PC-9 (cell line): ENCODE measurements at regions not wholly inside any gene's neighbourhood (a gene's known extent, or its start where the extent isn't known, plus 50 kb on each side); places are given as distances from the start of the nearest gene placed in this dataset.
"Not testable (repeated sequence)": the region's sequence is repeated elsewhere in the genome, so short reads cannot be mapped to it uniquely, and the experiment has no call there.

Source experiments
- BruUV-seq: library from RNA; stranded (reverse); fragments of 400-500 nt; replicated peaks from 2 replicates; lab custom pipeline; 2021; lab: Mats Ljungman, UMichigan
- CTCF ChIA-PET: fragments of 300-600 bp; sonication (Branson Sonifier 250); formaldehyde crosslinking; loops from one replicate; lab custom pipeline; 2022; ENCODE audit warnings: antibody characterized with exemption; lab: Charles Lee
- POLR2A ChIA-PET: fragments of 300-600 bp; sonication (Branson Sonifier 250); formaldehyde crosslinking; loops from one replicate; lab custom pipeline; 2022; ENCODE audit warnings: antibody characterized with exemption; ENCODE audit not compliant: unreplicated experiment; lab: Charles Lee
- DNase-seq, 2 experiments: peaks; one replicate each; pipeline versions ENCODE4 v3.0.0 to v3.0.0-alpha.2; 2015 to 2022; ENCODE audit warnings: mixed read lengths in 1 of 2
- H2AFZ ChIP-seq: fragments of 200-600 bp; sonication (generic); 2 replicates; pipeline ENCODE4 v1.8.1; 2017; ENCODE audit warnings: antibody characterized with exemption
- H3F3A ChIP-seq: fragments of 200-600 bp; sonication (generic); 2 replicates; pipeline ENCODE4 v1.8.1; 2017; ENCODE audit warnings: antibody characterized with exemption, mild to moderate bottlenecking, low read depth; ENCODE audit not compliant: insufficient read depth
- H3K27ac ChIP-seq: fragments of 200-600 bp; sonication (generic); 2 replicates; pipeline ENCODE4 v1.6.1; 2016; ENCODE audit warnings: mixed run types
- H3K27me3 ChIP-seq: fragments of 200-600 bp; sonication (generic); 2 replicates; pipeline ENCODE4 v1.6.1; 2016; ENCODE audit warnings: low read depth, mixed run types; ENCODE audit not compliant: insufficient read depth
- H3K36me3 ChIP-seq: fragments of 200-600 bp; sonication (generic); 2 replicates; pipeline ENCODE4 v1.6.1; 2016; ENCODE audit warnings: low read depth, mixed run types
- H3K4me1 ChIP-seq: fragments of 200-600 bp; sonication (generic); replicated peaks from 2 replicates; pipeline ENCODE4 v1.6.1; 2016; ENCODE audit warnings: mixed run types; ENCODE audit not compliant: insufficient read depth
- H3K4me2 ChIP-seq: fragments of 200-600 bp; sonication (generic); 2 replicates; pipeline ENCODE4 v1.6.1; 2017; ENCODE audit warnings: mixed run types
- H3K4me3 ChIP-seq: fragments of 200-600 bp; sonication (generic); 2 replicates; pipeline ENCODE4 v1.6.1; 2016; ENCODE audit warnings: mixed run types
- H3K79me2 ChIP-seq: fragments of 200-600 bp; sonication (generic); 2 replicates; pipeline ENCODE4 v1.6.1; 2017; ENCODE audit warnings: low read depth, mixed run types
- H3K9me2 ChIP-seq: fragments of 200-600 bp; sonication (generic); 2 replicates; pipeline ENCODE4 v1.8.1; 2017; ENCODE audit warnings: mild to moderate bottlenecking; ENCODE audit not compliant: insufficient read depth
- H3K9me3 ChIP-seq: fragments of 200-600 bp; sonication (generic); 2 replicates; pipeline ENCODE4 v1.8.1; 2016; ENCODE audit warnings: low read depth; ENCODE audit not compliant: insufficient read depth
- H4K20me1 ChIP-seq: fragments of 200-600 bp; sonication (generic); 2 replicates; pipeline ENCODE4 v1.8.1; 2017; ENCODE audit not compliant: insufficient read depth
- CTCF ChIP-seq: fragments of 200-600 bp; sonication (generic); conservative IDR thresholded peaks from 2 replicates; pipeline ENCODE4 v1.6.1; 2017; ENCODE audit warnings: mixed run types, antibody characterized with exemption, mild to moderate bottlenecking, moderate library complexity
- EZH2 ChIP-seq: fragments of 200-600 bp; sonication (generic); IDR thresholded peaks from 2 replicates; pipeline ENCODE4 v1.8.0; 2017; ENCODE audit warnings: antibody characterized with exemption, low read depth
- intact Hi-C: fragments of 100-400 bp; cut with micrococcal nuclease; formaldehyde crosslinking; loops from one replicate; pipeline ENCODE4 v1.10.0; 2022; ENCODE audit not compliant: unreplicated experiment

DNA sequence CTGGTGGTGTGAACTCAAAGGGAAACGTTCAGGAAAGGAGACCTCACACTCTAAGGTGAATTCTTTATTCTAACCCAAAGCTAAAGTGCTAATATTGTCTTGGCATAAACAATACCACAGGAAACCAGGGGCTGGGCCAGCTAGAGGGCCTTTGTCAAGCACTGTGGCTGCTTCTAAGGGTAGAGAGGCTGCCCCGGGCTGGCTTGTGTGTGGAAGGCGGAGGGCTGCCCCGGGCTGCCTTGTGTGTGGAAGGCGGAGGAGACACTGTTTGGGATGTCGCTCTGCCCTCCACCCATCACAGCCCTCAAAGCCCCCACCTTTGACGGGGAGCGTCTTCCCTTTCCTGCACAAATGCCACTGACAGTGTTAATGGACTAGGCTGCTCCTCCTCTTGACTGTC, 216.8 kb downstream of the TOMM20 start:
- ChIA-PET POLR2A (no interaction called here), CTCF (no interaction called here)
- no peak for TF ChIP-seq EZH2
- TF ChIP-seq CTCF: no peak
- H3K36me3 ChIP-seq: no peaks in the 10 kb centered on the region
- H3K27ac ChIP-seq: no peak overlapping the region
- H3K9me2 ChIP-seq: no peaks in the 10 kb centered on the region
- H3K27me3 ChIP-seq: no peaks in the 10 kb centered on the region
- no peak overlapping the region for H3K4me2 ChIP-seq
- H3K79me2 ChIP-seq: no peaks in the 10 kb centered on the region
- no peaks in the 10 kb centered on the region for H3K4me1 ChIP-seq
- DNase-seq: no peak
- no TSS peak for BruUV-seq
- intact Hi-C loops: loop anchor here (2.0 to 5.0 kb wide), 3 partner anchors 157 to 413 kb away; no protein-coding TSS in a partner anchor
- H4K20me1 ChIP-seq: no peaks in the 10 kb centered on the region
- no peaks in the 10 kb centered on the region for H3K9me3 ChIP-seq
- H3K4me3 ChIP-seq: no peak overlapping the region
- no peak overlapping the region for H2AFZ ChIP-seq
- no peaks in the 10 kb centered on the region for H3F3A ChIP-seq

- H3K4me1 ChIP-seq, H3K4me3 ChIP-seq, H3K9me2 ChIP-seq, H2AFZ ChIP-seq, DNase-seq, BruUV-seq, H3K27me3 ChIP-seq, H3K9me3 ChIP-seq, H4K20me1 ChIP-seq, H3K79me2 ChIP-seq, H3K4me2 ChIP-seq, H3K36me3 ChIP-seq, H3K27ac ChIP-seq, CTCF ChIA-PET, H3F3A ChIP-seq: not testable (repeated sequence)
- intact Hi-C loops: loop anchor here (5.0 kb wide), 1 partner anchor 304 kb away; no protein-coding TSS in a partner anchor
- POLR2A ChIA-PET: interaction anchor here (0.7 kb wide), 1 partner anchor 416 kb away, joined by 3 read pairs; no protein-coding TSS in a partner anchor
Measured at GRCh38 chr1:234911136-234911535, 217.5 kb downstream of the TOMM20 start.

- ChIA-PET CTCF (no interaction called here), POLR2A (interaction anchor here (0.6 kb wide), 1 partner anchor 173 kb away, joined by 3 read pairs; no protein-coding TSS in a partner anchor)
- no TSS peak for BruUV-seq
Measured at GRCh38 chr1:234909851-234910250, 218.8 kb downstream of the TOMM20 start.

More at GRCh38 chr1:234909851-234910250, 218.8 kb downstream of the TOMM20 start:
- H3K27ac ChIP-seq: no peak overlapping the region
- H3F3A ChIP-seq: no peaks in the 10 kb centered on the region
- no peaks in the 10 kb centered on the region for H3K79me2 ChIP-seq
- no peak overlapping the region for H3K4me2 ChIP-seq
- no peaks in the 10 kb centered on the region for H3K9me3 ChIP-seq
- intact Hi-C loops: loop anchor here (5.0 kb wide), 1 partner anchor 303 kb away; no protein-coding TSS in a partner anchor
- TF ChIP-seq CTCF (no peak), EZH2 (no peak)
- no peaks in the 10 kb centered on the region for H3K27me3 ChIP-seq
- no peaks in the 10 kb centered on the region for H3K36me3 ChIP-seq
- no peaks in the 10 kb centered on the region for H4K20me1 ChIP-seq
- no peak for DNase-seq
- no peaks in the 10 kb centered on the region for H3K9me2 ChIP-seq
- H2AFZ ChIP-seq: no peak overlapping the region
- H3K4me1 ChIP-seq: no peaks in the 10 kb centered on the region
- no peak overlapping the region for H3K4me3 ChIP-seq
